ENCODE measurements at regions not wholly inside any gene's neighbourhood (a gene's known extent, or its start where the extent isn't known, plus 50 kb on each side); places are given as distances from the start of the nearest gene placed in this dataset.

- Mint-ChIP-seq H3K36me3 (ENCODE audit: low read depth) (no peaks in the 10 kb centered on the region; the same call in 2 of the 3 replicates), H3K4me1 (peaks cover 3% of the 10 kb centered on the region; the same call in 2 of the 3 replicates), H3K27me3 (ENCODE audit: insufficient read depth, low read depth, poor library complexity) (peaks cover 2% of the 10 kb centered on the region), H3K27ac (no peak overlapping the region), H3K9me3 (no peaks in the 10 kb centered on the region; the same call in 2 of the 3 replicates), H3K4me3 (no peak overlapping the region)
- no peak overlapping the region for H2AFZ ChIP-seq
- H3K36me3 ChIP-seq (ENCODE audit: insufficient read depth): no peaks in the 10 kb centered on the region
- H3F3A ChIP-seq (replicated peaks; ENCODE audit: low read depth): no peaks in the 10 kb centered on the region
- H3K4me2 ChIP-seq: no peak overlapping the region
- H3K9me2 ChIP-seq (ENCODE audit: insufficient read depth): no peaks in the 10 kb centered on the region
- H3K4me1 ChIP-seq (ENCODE audit: insufficient read depth): no peaks in the 10 kb centered on the region
- H3K27ac ChIP-seq (ENCODE audit: low read depth): no peak overlapping the region
- H3K79me2 ChIP-seq (replicated peaks; ENCODE audit: insufficient read depth): no peaks in the 10 kb centered on the region
- no peaks in the 10 kb centered on the region for H3K27me3 ChIP-seq (ENCODE audit: insufficient read depth)
- TF ChIP-seq JUNB (IDR thresholded peaks at IDR 0.05; ENCODE audit: unreplicated experiment) (no peak), NANOG (IDR thresholded peaks at IDR 0.05; ENCODE audit: borderline replicate concordance) (no peak), EZH2phosphoT487 (IDR thresholded peaks at IDR 0.05; ENCODE audit: unreplicated experiment) (no peak), CTCF (conservative IDR thresholded peaks at IDR 0.05; ENCODE audit: low read depth in 2 of 2) (no peak), POLR2AphosphoS5 (IDR thresholded peaks at IDR 0.05; ENCODE audit: low read depth) (no peak), CREB1 (CRISPR knock-in tag; IDR thresholded peaks at IDR 0.05; ENCODE audit: low read depth) (no peak), REST (IDR thresholded peaks at IDR 0.05; ENCODE audit: unreplicated experiment) (no peak), ZNF462 (CRISPR knock-in tag; IDR thresholded peaks at IDR 0.05) (no peak), EZH2 (IDR thresholded peaks at IDR 0.05; ENCODE audit: low read depth, unreplicated experiment) (no peak), ETS1 (IDR thresholded peaks at IDR 0.05) (no peak), STAT1 (IDR thresholded peaks at IDR 0.05; ENCODE audit: unreplicated experiment) (no peak), ZNF331 (CRISPR knock-in tag; IDR thresholded peaks at IDR 0.05; ENCODE audit: low read depth) (no peak), ZNF114 (CRISPR knock-in tag; IDR thresholded peaks at IDR 0.05) (no peak)
- ATAC-seq (no peak), DNase-seq (ENCODE audit: low spot score) (no peak)
- no peak overlapping the region for H3K4me3 ChIP-seq
- no peaks in the 10 kb centered on the region for H4K20me1 ChIP-seq (replicated peaks; ENCODE audit: insufficient read depth)
Measured at GRCh38 chr3:106577241-106577640, 708.4 kb upstream of the CBLB start.

Data from GM23338 (cell line).